ENCODE measurements at regions not wholly inside any gene's neighbourhood (a gene's known extent, or its start where the extent isn't known, plus 50 kb on each side); places are given as distances from the start of the nearest gene placed in this dataset.

DNA sequence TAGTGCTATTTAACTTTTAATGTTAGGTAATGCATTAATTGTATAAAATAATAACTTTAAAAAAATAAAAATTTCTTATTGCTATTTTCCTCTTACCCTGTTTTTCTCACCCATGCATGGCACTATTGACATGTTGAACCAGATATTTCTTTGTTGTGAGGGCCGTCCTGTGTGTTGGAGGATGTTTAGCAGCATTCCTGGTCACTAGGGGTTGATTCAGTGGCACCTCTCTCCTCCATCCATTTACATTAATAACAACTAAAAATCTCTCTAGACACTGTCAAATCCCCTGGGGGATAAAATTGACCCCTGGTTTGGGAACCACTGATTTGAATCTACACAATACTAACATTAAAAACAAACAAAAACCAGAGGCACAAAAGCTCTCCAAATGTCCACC lies 147.5 kb upstream of the MIS18BP1 start:
- Histone ChIP-seq H3K27me3 (ENCODE audit: insufficient read depth, low read length) (no peaks in the 10 kb centered on the region; the same call in none of the 2 replicates), H3K4me1 (ENCODE audit: control insufficient read depth, insufficient read depth, low read length, unreplicated experiment) (no peaks in the 10 kb centered on the region), H3K4me3 (ENCODE audit: low read depth, low read length) (no peak overlapping the region), H3K36me3 (ENCODE audit: insufficient read depth, low read length) (no peaks in the 10 kb centered on the region), H3K79me2 (ENCODE audit: control insufficient read depth, insufficient read depth, low read length, unreplicated experiment) (no peaks in the 10 kb centered on the region), H2AFZ (ENCODE audit: low read length, unreplicated experiment) (no peak overlapping the region), H3K27ac (ENCODE audit: low read depth, low read length) (no peak overlapping the region)

DNA sequence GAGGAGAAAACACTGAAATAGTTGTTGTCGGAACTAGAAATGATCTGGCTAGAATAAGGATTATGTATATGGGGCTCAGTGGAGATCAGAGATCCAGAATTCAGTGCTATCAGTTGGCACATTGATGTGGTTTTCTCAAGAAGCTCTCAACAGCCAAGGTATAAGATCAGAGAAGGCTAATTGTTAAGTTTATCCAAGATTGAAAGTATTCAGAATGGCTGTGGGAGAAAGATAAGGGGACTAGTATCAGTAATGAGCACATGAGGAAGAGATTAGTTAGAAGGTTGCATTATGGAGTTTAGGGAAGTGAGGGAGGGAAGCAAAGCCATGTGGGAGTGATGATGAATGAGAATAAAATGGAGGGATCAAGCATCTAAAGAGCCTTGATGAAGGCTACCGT lies 128.1 kb upstream of the MIS18BP1 start:
- no peak overlapping the region for H3K27ac ChIP-seq (ENCODE audit: low read depth, low read length)
- H3K36me3 ChIP-seq (ENCODE audit: insufficient read depth, low read length) = no peaks in the 10 kb centered on the region
- H2AFZ ChIP-seq (ENCODE audit: low read length, unreplicated experiment) = no peak overlapping the region
- H3K4me3 ChIP-seq (ENCODE audit: low read depth, low read length) = no peak overlapping the region
- no peaks in the 10 kb centered on the region for H3K79me2 ChIP-seq (ENCODE audit: control insufficient read depth, insufficient read depth, low read length, unreplicated experiment)
- no peaks in the 10 kb centered on the region for H3K4me1 ChIP-seq (ENCODE audit: control insufficient read depth, insufficient read depth, low read length, unreplicated experiment)
- no peaks in the 10 kb centered on the region for H3K27me3 ChIP-seq (ENCODE audit: insufficient read depth, low read length)

DNA sequence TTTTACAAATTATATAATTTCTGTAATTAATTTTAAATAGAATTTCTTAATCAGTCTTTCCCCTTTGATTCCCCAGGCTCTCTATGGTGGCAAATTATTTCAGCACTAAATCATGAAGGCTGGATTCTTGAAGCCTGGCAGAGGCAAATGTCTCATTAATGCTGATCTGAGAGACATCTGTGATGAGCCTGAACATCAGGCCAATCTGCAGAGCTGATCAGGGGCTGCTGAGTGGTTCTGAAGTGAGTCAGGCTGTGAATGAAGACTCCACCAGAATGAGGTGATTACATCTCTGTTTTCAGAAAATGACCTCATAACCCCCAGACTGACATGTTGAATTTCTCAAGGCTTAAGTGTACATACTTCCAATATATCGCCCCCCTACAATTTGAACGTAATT lies 124.2 kb upstream of the MIS18BP1 start:
- no peaks in the 10 kb centered on the region for H3K27me3 ChIP-seq (ENCODE audit: insufficient read depth, low read length)
- H3K4me3 ChIP-seq (ENCODE audit: low read depth, low read length) = no peak overlapping the region
- H3K79me2 ChIP-seq (ENCODE audit: control insufficient read depth, insufficient read depth, low read length, unreplicated experiment) = no peaks in the 10 kb centered on the region
- H3K36me3 ChIP-seq (ENCODE audit: insufficient read depth, low read length) = no peaks in the 10 kb centered on the region
- H2AFZ ChIP-seq (ENCODE audit: low read length, unreplicated experiment) = no peak overlapping the region
- H3K4me1 ChIP-seq (ENCODE audit: control insufficient read depth, insufficient read depth, low read length, unreplicated experiment) = no peaks in the 10 kb centered on the region
- H3K27ac ChIP-seq (ENCODE audit: low read depth, low read length) = no peak overlapping the region

DNA sequence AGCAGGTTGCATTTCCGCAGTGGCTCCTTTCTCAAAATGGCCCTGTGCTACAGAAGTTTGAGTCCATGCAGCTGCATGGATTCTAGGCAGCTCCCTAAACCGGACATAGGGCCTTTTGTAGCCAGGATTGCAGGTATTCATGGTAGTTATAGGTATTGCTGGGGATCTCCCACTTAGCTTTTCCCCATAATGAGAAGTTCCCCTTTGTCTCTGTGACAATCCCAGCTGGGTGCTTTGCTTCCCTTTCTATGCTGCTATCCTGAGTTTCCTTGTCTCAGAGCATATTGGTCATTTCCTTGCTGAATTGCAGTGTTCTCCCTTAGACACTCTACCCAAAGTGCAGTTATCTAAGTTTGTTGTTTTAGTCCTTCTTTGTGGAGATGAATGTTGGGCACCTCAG lies 120.9 kb upstream of the MIS18BP1 start:
- Histone ChIP-seq H3K36me3 (ENCODE audit: insufficient read depth, low read length) (no peaks in the 10 kb centered on the region), H3K27me3 (ENCODE audit: insufficient read depth, low read length) (no peaks in the 10 kb centered on the region), H3K4me1 (ENCODE audit: control insufficient read depth, insufficient read depth, low read length, unreplicated experiment) (no peaks in the 10 kb centered on the region), H3K4me3 (ENCODE audit: low read depth, low read length) (no peak overlapping the region), H3K27ac (ENCODE audit: low read depth, low read length) (no peak overlapping the region), H2AFZ (ENCODE audit: low read length, unreplicated experiment) (no peak overlapping the region), H3K79me2 (ENCODE audit: control insufficient read depth, insufficient read depth, low read length, unreplicated experiment) (no peaks in the 10 kb centered on the region)

DNA sequence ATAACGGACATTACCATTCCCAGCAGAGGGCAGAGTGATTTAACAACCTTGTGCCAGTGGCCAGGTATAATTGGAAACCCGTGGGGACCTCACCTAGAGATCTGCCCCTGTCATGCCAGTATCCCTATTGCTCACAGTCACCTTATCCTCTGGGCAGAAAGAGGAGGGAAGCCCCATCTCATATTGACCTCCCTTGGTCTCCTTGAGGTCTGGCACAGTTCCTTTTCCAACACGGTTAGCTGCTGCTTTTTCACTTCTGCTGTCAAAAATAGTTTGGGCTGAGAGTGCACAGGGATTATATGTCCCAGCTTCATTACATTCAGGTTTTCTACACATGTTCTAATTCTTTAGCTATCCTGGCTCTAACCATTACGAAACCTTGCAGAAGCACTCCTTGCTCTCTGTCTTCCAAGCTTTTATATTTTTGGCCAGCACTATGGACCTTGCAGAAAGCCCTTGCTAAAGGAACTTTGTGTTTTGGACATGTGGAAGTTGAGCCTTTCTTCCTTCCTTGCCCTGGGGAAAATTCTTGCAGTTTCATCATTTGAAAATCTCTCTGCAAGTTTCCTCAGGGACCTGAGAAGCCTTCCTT lies 111.7 kb upstream of the MIS18BP1 start:
- Histone ChIP-seq H3K27ac (ENCODE audit: low read depth, low read length) (no peak overlapping the region), H3K79me2 (ENCODE audit: control insufficient read depth, insufficient read depth, low read length, unreplicated experiment) (no peaks in the 10 kb centered on the region), H3K27me3 (ENCODE audit: insufficient read depth, low read length) (no peaks in the 10 kb centered on the region; the same call in 1 of the 2 replicates)

DNA sequence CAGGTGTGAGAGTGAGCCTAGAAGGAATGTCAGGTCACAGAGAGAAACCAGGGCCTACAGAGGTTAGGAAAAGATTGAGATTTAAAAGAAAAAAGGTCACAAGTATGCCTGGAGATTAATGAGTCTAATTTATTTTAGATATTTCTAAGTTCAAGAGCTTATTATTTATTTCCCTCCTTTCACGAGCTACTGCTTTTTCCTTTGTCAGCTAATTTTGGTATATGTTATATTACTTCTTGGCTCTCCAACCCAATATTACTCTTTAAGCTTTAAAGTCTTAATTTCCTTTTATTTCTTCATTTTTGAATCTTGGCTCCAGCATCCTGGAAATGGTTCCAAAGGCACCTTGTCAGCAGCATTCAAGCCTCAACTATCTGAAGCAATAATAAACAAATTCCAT lies 109.5 kb upstream of the MIS18BP1 start:
- Histone ChIP-seq H3K27ac (ENCODE audit: low read depth, low read length) (no peak overlapping the region), H3K4me1 (ENCODE audit: control insufficient read depth, insufficient read depth, low read length, unreplicated experiment) (no peaks in the 10 kb centered on the region), H3K27me3 (ENCODE audit: insufficient read depth, low read length) (no peaks in the 10 kb centered on the region; the same call in 1 of the 2 replicates)

More for the DNA sequence above, 111.7 kb upstream of the MIS18BP1 start:
- Histone ChIP-seq H3K36me3 (ENCODE audit: insufficient read depth, low read length) (no peaks in the 10 kb centered on the region), H3K4me1 (ENCODE audit: control insufficient read depth, insufficient read depth, low read length, unreplicated experiment) (no peaks in the 10 kb centered on the region), H2AFZ (ENCODE audit: low read length, unreplicated experiment) (no peak overlapping the region), H3K4me3 (ENCODE audit: low read depth, low read length) (no peak overlapping the region)

DNA sequence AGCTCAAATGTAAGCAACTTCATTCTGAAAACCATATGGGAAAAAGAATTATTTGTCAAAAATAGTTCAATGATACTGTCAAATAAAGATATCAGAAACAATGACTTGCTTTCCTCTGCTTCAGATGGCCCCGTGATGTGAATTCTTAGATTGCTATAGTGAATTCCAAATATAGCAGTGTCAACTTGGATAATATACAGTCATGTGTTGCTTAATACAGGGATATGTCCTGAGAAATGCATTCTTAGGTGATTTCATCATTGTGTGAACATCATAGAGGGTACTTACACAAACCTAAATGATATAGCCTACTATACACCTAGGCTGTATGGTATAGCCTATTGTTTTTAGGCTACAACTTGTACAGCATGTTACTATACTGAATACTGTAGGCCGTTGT lies 108.7 kb upstream of the MIS18BP1 start:
- Histone ChIP-seq H3K27ac (ENCODE audit: low read depth, low read length) (no peak overlapping the region), H3K79me2 (ENCODE audit: control insufficient read depth, insufficient read depth, low read length, unreplicated experiment) (no peaks in the 10 kb centered on the region), H3K4me3 (ENCODE audit: low read depth, low read length) (no peak overlapping the region), H2AFZ (ENCODE audit: low read length, unreplicated experiment) (no peak overlapping the region), H3K4me1 (ENCODE audit: control insufficient read depth, insufficient read depth, low read length, unreplicated experiment) (no peaks in the 10 kb centered on the region), H3K36me3 (ENCODE audit: insufficient read depth, low read length) (no peaks in the 10 kb centered on the region), H3K27me3 (ENCODE audit: insufficient read depth, low read length) (no peaks in the 10 kb centered on the region; the same call in 1 of the 2 replicates)

More for the DNA sequence above, 109.5 kb upstream of the MIS18BP1 start:
- H3K36me3 ChIP-seq (ENCODE audit: insufficient read depth, low read length) = no peaks in the 10 kb centered on the region
- no peak overlapping the region for H3K4me3 ChIP-seq (ENCODE audit: low read depth, low read length)
- H3K79me2 ChIP-seq (ENCODE audit: control insufficient read depth, insufficient read depth, low read length, unreplicated experiment) = no peaks in the 10 kb centered on the region
- H2AFZ ChIP-seq (ENCODE audit: low read length, unreplicated experiment) = no peak overlapping the region

DNA sequence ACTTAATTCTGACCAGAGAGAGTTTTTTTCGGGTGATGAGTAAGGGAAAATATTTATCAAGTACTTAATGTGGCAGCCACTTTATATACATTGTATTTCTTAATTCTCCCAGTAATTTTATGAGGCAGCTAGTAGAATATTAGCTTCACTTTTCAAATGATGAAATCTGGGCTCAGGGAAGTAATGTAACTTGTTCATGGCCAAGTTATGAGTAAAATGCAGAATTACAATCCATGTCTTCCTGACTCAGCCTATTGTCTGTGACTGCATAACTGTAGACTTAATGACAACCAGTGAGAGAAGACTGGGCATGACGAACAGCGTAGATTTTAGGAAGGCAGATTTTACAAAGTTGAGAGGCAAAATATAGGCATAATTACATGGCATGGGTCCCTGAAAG lies 106.7 kb upstream of the MIS18BP1 start:
- no peaks in the 10 kb centered on the region; the same call in 1 of the 2 replicates for H3K27me3 ChIP-seq (ENCODE audit: insufficient read depth, low read length)
- H3K79me2 ChIP-seq (ENCODE audit: control insufficient read depth, insufficient read depth, low read length, unreplicated experiment) = no peaks in the 10 kb centered on the region
- H3K36me3 ChIP-seq (ENCODE audit: insufficient read depth, low read length) = no peaks in the 10 kb centered on the region
- H2AFZ ChIP-seq (ENCODE audit: low read length, unreplicated experiment) = no peak overlapping the region
- H3K4me3 ChIP-seq (ENCODE audit: low read depth, low read length) = no peak overlapping the region
- no peak overlapping the region for H3K27ac ChIP-seq (ENCODE audit: low read depth, low read length)
- H3K4me1 ChIP-seq (ENCODE audit: control insufficient read depth, insufficient read depth, low read length, unreplicated experiment) = no peaks in the 10 kb centered on the region

DNA sequence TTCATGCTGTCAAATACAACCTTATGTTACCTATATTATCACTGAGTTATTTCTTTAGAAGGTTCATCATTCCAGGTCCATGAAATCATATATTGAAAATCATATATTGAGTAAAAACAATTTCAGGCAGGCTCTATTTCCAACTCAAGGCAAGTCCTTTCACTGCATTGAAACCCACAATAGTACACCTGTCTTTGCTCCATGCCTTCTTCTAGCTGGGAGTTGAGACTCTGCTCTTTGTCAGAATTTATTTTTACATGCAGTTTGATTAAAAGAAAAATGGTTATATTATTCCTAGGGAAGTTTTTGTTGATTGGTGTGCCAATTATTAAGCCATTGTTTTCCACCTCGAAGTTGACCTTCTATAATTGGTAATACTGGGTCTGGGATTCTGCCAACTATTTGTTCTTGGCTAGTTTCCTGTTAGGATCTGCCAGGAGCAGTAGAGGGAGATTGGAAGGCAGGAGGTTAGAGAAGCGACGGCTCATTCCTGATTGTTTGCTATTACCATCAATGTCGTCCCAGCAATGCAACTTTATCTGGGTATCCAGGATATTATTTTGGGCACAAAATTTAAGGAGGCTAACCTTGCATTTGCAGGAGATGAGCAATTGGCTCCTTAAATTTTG lies 79.5 kb upstream of the MIS18BP1 start:
- Histone ChIP-seq H3K27ac (ENCODE audit: low read depth, low read length) (no peak overlapping the region), H3K4me3 (ENCODE audit: low read depth, low read length) (no peak overlapping the region), H3K79me2 (ENCODE audit: control insufficient read depth, insufficient read depth, low read length, unreplicated experiment) (no peaks in the 10 kb centered on the region), H3K36me3 (ENCODE audit: insufficient read depth, low read length) (no peaks in the 10 kb centered on the region), H3K4me1 (ENCODE audit: control insufficient read depth, insufficient read depth, low read length, unreplicated experiment) (no peaks in the 10 kb centered on the region), H3K27me3 (ENCODE audit: insufficient read depth, low read length) (no peaks in the 10 kb centered on the region), H2AFZ (ENCODE audit: low read length, unreplicated experiment) (no peak overlapping the region)

DNA sequence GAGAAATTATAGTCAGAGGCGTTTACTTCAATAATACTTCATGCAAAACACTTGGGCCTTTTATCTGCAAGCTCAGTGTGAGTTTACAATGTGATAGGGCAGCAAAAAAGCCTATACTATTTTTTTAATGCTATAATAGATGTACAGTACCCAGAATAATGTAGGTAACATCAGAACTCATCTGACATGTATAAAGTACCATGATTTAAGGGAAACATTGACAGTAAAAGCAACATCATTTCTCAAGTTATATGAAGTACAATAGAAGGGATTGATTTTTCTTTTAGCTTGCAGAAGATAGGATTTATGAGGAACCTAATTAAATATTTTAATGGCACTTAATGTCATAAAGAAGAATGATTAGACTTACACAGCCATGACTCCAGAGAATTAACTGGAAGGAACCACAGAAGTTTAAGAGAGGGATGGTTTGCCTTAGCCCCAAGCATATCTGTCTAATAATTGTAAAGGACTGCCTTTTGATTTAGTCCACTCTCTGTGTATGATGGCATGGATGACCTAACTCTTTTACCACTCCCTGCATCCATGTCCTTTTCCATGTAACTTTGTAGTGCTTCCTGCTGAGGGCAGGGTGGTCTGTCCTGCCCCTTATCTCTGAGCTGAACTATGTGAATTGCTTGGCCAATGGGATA lies 55.9 kb upstream of the MIS18BP1 start:
- H2AFZ ChIP-seq (ENCODE audit: low read length, unreplicated experiment) = no peak overlapping the region
- no peak overlapping the region for H3K4me3 ChIP-seq (ENCODE audit: low read depth, low read length)
- no peaks in the 10 kb centered on the region for H3K4me1 ChIP-seq (ENCODE audit: control insufficient read depth, insufficient read depth, low read length, unreplicated experiment)
- no peaks in the 10 kb centered on the region for H3K36me3 ChIP-seq (ENCODE audit: insufficient read depth, low read length)
- H3K27ac ChIP-seq (ENCODE audit: low read depth, low read length) = no peak overlapping the region
- H3K79me2 ChIP-seq (ENCODE audit: control insufficient read depth, insufficient read depth, low read length, unreplicated experiment) = no peaks in the 10 kb centered on the region
- H3K27me3 ChIP-seq (ENCODE audit: insufficient read depth, low read length) = peaks cover 20% of the 10 kb centered on the region

Measured in ACC112 (cell line).